Aorta (tissue), 5 donors: ENCODE measurements at regions not wholly inside any gene's neighbourhood (a gene's known extent, or its start where the extent isn't known, plus 50 kb on each side); places are given as distances from the start of the nearest gene placed in this dataset.

Source experiments
- ATAC-seq: fragments of 200-7000 bp; cut with Tn5 transposase; one replicate; pipeline ENCODE4 v1.9.1; 2022; ENCODE audit warnings: moderate library complexity; ENCODE audit not compliant: low FRiP score
- DNase-seq, 2 donors: peaks; one replicate each; pipeline ENCODE4 v3.0.0-alpha.2; 2020
- H3K27ac ChIP-seq, 2 donors: one replicate each; pipeline ENCODE4 v1.5.1; 2013; ENCODE audit warnings: low read length in 2 of 2, mild to moderate bottlenecking in 2 of 2, moderate library complexity in 2 of 2, control low read depth in 1 of 2, inconsistent platforms in 1 of 2, low read depth in 1 of 2
- H3K27me3 ChIP-seq, 2 donors: one replicate each; pipeline ENCODE4 v1.6.1; 2013; ENCODE audit warnings: control low read depth in 1 of 2, low read length in 1 of 2, mild to moderate bottlenecking in 1 of 2, moderate library complexity in 1 of 2; ENCODE audit not compliant: insufficient read depth in 2 of 2, control insufficient read depth in 1 of 2
- H3K36me3 ChIP-seq, 2 donors: one replicate each; pipeline ENCODE4 v1.6.1; 2013; ENCODE audit warnings: control low read depth in 1 of 2, low read length in 1 of 2, mild to moderate bottlenecking in 1 of 2; ENCODE audit not compliant: insufficient read depth in 2 of 2, control insufficient read depth in 1 of 2
- H3K4me1 ChIP-seq, 2 donors: one replicate each; pipeline ENCODE4 v1.6.1; 2013; ENCODE audit warnings: low read length in 2 of 2, control low read depth in 1 of 2, mild to moderate bottlenecking in 1 of 2, moderate library complexity in 1 of 2; ENCODE audit not compliant: insufficient read depth in 2 of 2, control insufficient read depth in 1 of 2
- H3K4me3 ChIP-seq, 2 donors: one replicate each; pipeline ENCODE4 v1.5.1; 2013; ENCODE audit warnings: low read length in 2 of 2, control low read depth in 1 of 2, mild to moderate bottlenecking in 1 of 2
- H3K9me3 ChIP-seq: one replicate; pipeline ENCODE4 v1.6.1; 2013; ENCODE audit warnings: mild to moderate bottlenecking, low read length; ENCODE audit not compliant: control insufficient read depth
- WGBS, 2 donors: extraction: QIAGEN DNeasy Blood & Tissue Kit; methylation state at CpG; one replicate each; pipeline ENCODE4 v1.1.7; 2013; 5-methylcytosine and 5-hydroxymethylcytosine counted together
- intact Hi-C, 2 donors: fragments of 100-400 bp; cut with DNase I; formaldehyde crosslinking; loops; one replicate each; pipeline versions ENCODE4 v1.14.2 to v1.15.0; 2022
- donor health status: healthy with polysubstance abuse.
- donor health status: Bipolar disorder and iron deficiency.
- donor health status: DM: no; HTN: no; CAD: no.
- donor health status: DM: no; HTN: no; CAD: no.
- donor health status: DM: yes; HTN: yes; CAD: no.

- Histone ChIP-seq H3K4me1 (no peaks in the 10 kb centered on the region), H3K4me3 (no peak overlapping the region), H3K36me3 (no peaks in the 10 kb centered on the region), H3K9me3 (no peaks in the 10 kb centered on the region), H3K27me3 (no peaks in the 10 kb centered on the region), H3K27ac (no peak overlapping the region)
- intact Hi-C loops, result no loop called here
- DNase-seq (peak; percentile 37 to 77), ATAC-seq (no peak)
- WGBS, 2 donors, result 89 to 91% methylated on average over 40 to 41 of the region's 41 CpGs
These were observed 76.3 kb upstream of the ADRA2C start for GRCh38 chr4:3689576-3690550.

- H3K36me3 ChIP-seq, result no peaks in the 10 kb centered on the region
- H3K4me1 ChIP-seq, result no peaks in the 10 kb centered on the region
- no peak for ATAC-seq
- no peaks in the 10 kb centered on the region for H3K9me3 ChIP-seq
- H3K27ac ChIP-seq, result no peak overlapping the region
- 79 to 83% methylated on average over 19 to 21 of the region's 21 CpGs for WGBS, 2 donors
- DNase-seq, result peak; percentile 37 to 64
- intact Hi-C loops, result no loop called here
- H3K27me3 ChIP-seq, result no peaks in the 10 kb centered on the region
- no peak overlapping the region for H3K4me3 ChIP-seq
These were observed 77.2 kb upstream of the ADRA2C start for GRCh38 chr4:3689006-3689405.

- WGBS, 2 donors, result 93% methylated on average over 24 of the region's 24 CpGs
These were observed 77.9 kb upstream of the ADRA2C start for GRCh38 chr4:3688018-3688998.

GRCh38 chr4:3687538-3687937 is 78.6 kb upstream of the ADRA2C start:
- Histone ChIP-seq H3K9me3 (no peaks in the 10 kb centered on the region), H3K4me1 (no peaks in the 10 kb centered on the region), H3K4me3 (no peak overlapping the region), H3K36me3 (no peaks in the 10 kb centered on the region), H3K27me3 (no peaks in the 10 kb centered on the region), H3K27ac (no peak overlapping the region)
- DNase-seq (peak; percentile 31 to 68), ATAC-seq (no peak)
- intact Hi-C loops, result no loop called here
- WGBS, 2 donors, result 92 to 93% methylated on average over 11 to 13 of the region's 13 CpGs

More at GRCh38 chr4:3688018-3688998, 77.9 kb upstream of the ADRA2C start:
- Histone ChIP-seq H3K36me3 (no peaks in the 10 kb centered on the region), H3K4me1 (no peaks in the 10 kb centered on the region), H3K27me3 (no peaks in the 10 kb centered on the region), H3K9me3 (no peaks in the 10 kb centered on the region), H3K27ac (no peak overlapping the region), H3K4me3 (no peak overlapping the region)
- ATAC-seq (no peak), DNase-seq (peak; percentile 31 to 52)
- intact Hi-C loops, result no loop called here

- H3K27me3 ChIP-seq, result no peaks in the 10 kb centered on the region
- no peak for DNase-seq
- H3K9me3 ChIP-seq, result no peaks in the 10 kb centered on the region
These were observed 79.4 kb upstream of the ADRA2C start for GRCh38 chr4:3686753-3687152.

DNA sequence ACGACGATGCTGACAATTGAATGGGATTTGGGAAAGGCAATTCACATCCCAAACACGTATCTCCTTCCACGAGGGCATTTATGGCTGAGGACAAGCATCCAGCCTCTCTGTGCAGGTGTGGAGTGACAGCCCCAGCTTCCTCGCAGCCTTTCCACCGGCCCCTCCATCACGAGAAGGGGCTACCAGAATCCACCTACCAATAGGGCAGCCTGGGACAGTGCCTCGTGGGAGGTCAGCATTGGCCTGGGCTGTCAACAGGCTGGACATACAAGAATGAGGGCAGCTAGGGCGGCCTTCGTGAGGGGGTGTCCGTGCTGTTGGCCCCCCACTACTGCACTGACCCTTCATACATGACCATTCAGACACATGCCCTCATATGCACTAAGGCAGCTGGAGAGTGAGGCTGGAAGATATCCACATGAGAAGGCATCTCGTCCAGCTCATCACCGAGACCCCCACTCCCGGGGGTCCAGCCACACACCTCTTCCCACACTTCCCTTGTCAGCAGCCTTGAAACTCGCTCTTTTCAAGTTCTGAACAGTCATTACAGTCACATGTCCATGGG is 81.0 kb upstream of the ADRA2C start:
- Histone ChIP-seq H3K4me1 (no peaks in the 10 kb centered on the region), H3K36me3 (no peaks in the 10 kb centered on the region), H3K4me3 (no peak overlapping the region), H3K27ac (no peak overlapping the region), H3K9me3 (no peaks in the 10 kb centered on the region), H3K27me3 (no peaks in the 10 kb centered on the region)
- WGBS, 2 donors, result 83 to 84% methylated on average over 15 of the region's 15 CpGs
- intact Hi-C loops, result no loop called here
- no peak for ATAC-seq
- peak; percentile 23 to 73 for DNase-seq

More at GRCh38 chr4:3686753-3687152, 79.4 kb upstream of the ADRA2C start:
- Histone ChIP-seq H3K27ac (no peak overlapping the region), H3K36me3 (no peaks in the 10 kb centered on the region), H3K4me3 (no peak overlapping the region), H3K4me1 (no peaks in the 10 kb centered on the region)
- no peak for ATAC-seq
- intact Hi-C loops, result no loop called here
- WGBS, 2 donors, result 76 to 77% methylated on average over 8 of the region's 8 CpGs

DNA sequence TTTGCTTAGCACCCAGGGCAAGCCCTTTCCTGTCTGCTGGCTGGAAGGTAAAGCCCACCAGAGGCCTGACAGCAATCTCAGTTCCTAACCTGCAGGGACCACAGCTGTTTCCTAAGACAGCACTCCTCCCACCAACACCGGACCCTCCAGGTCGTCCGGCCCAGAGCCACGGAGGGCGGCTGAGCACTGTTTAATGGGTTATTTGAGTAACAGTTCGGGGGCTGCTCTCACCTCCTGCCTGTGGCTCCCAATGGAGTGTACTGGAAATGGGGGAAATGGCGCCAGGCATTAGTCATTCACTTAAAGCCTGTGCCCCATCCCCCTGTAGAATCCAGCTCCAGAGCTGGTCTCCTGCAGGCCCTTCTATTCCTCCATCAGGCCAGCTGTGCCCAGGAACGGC is 81.6 kb upstream of the ADRA2C start:
- no peaks in the 10 kb centered on the region for H3K36me3 ChIP-seq
- no peaks in the 10 kb centered on the region for H3K27me3 ChIP-seq
- no peaks in the 10 kb centered on the region for H3K9me3 ChIP-seq
- intact Hi-C loops, result no loop called here
- no peaks in the 10 kb centered on the region for H3K4me1 ChIP-seq
- no peak for DNase-seq
- no peak overlapping the region for H3K4me3 ChIP-seq
- WGBS, 2 donors, result 82 to 83% methylated on average over 8 of the region's 8 CpGs
- no peak for ATAC-seq
- H3K27ac ChIP-seq, result no peak overlapping the region

- H3K4me1 ChIP-seq, result no peaks in the 10 kb centered on the region
- DNase-seq, result peak; percentile 43 to 70
- H3K27ac ChIP-seq, result no peak overlapping the region
- no peaks in the 10 kb centered on the region for H3K27me3 ChIP-seq
- WGBS, 2 donors, result 83 to 85% methylated on average over 30 of the region's 30 CpGs
- H3K36me3 ChIP-seq, result no peaks in the 10 kb centered on the region
- intact Hi-C loops, result no loop called here
- no peak overlapping the region for H3K4me3 ChIP-seq
- ATAC-seq, result no peak
- H3K9me3 ChIP-seq, result no peaks in the 10 kb centered on the region
These were observed 82.3 kb upstream of the ADRA2C start for GRCh38 chr4:3683744-3684421.
